Kidney (tissue), 13 donors: ENCODE measurements at regions not wholly inside any gene's neighbourhood (a gene's known extent, or its start where the extent isn't known, plus 50 kb on each side); places are given as distances from the start of the nearest gene placed in this dataset.

Experiments used
- DNase-seq, 5 donors: peaks; one replicate each; pipeline ENCODE4 v3.0.0-alpha.2; 2013 to 2020
- FAIRE-seq: peaks from 2 replicates; lab custom pipeline; 2012; peaks lifted over from hg19 to GRCh38; lab: Jason Lieb, UNC
- H3K27ac ChIP-seq, 2 donors: one replicate each; pipeline ENCODE4 v1.7.0; 2013; ENCODE audit warnings: low read depth in 2 of 2, low read length in 2 of 2, inconsistent platforms in 1 of 2
- H3K27me3 ChIP-seq: one replicate; pipeline ENCODE4 v1.7.1; 2013; ENCODE audit warnings: low read length, inconsistent platforms; ENCODE audit not compliant: control insufficient read depth, insufficient read depth
- H3K36me3 ChIP-seq, 3 donors: one replicate each; pipeline versions ENCODE4 v1.7.0 to v1.7.1; 2013; ENCODE audit warnings: low read length in 3 of 3, control low read depth in 1 of 3, inconsistent platforms in 1 of 3; ENCODE audit not compliant: insufficient read depth in 3 of 3, control insufficient read depth in 2 of 3
- H3K4me1 ChIP-seq, 3 donors: one replicate each; pipeline versions ENCODE4 v1.7.0 to v1.7.1; 2013; ENCODE audit warnings: low read length in 3 of 3, inconsistent platforms in 1 of 3, low read depth in 1 of 3; ENCODE audit not compliant: control insufficient read depth in 2 of 3, insufficient read depth in 2 of 3
- H3K4me3 ChIP-seq, 3 donors: one replicate each; pipeline versions ENCODE4 v1.7.0 to v1.8.1; 2013; ENCODE audit warnings: low read length in 3 of 3, control low read depth in 1 of 3, inconsistent platforms in 1 of 3
- H3K9ac ChIP-seq, 3 donors: one replicate each; pipeline versions ENCODE4 v1.7.0 to v1.7.1; 2013; ENCODE audit warnings: low read length in 3 of 3, control low read depth in 1 of 3, inconsistent platforms in 1 of 3
- H3K9me3 ChIP-seq, 3 donors: one replicate each; pipeline versions ENCODE4 v1.7.0 to v1.7.1; 2013; ENCODE audit warnings: low read length in 3 of 3, control low read depth in 1 of 3, inconsistent platforms in 1 of 3; ENCODE audit not compliant: control insufficient read depth in 2 of 3, insufficient read depth in 1 of 3
- intact Hi-C: fragments of 100-400 bp; cut with DNase I; formaldehyde crosslinking; loops from one replicate; pipeline ENCODE4 v1.11.1; 2022
- TF ChIP-seq, protein P1 (sequence below): IDR thresholded peaks from 3 replicates; pipeline ENCODE4 v1.5.1; 2012; ENCODE audit warnings: mild to moderate bottlenecking, moderate library complexity, borderline replicate concordance; ENCODE audit not compliant: insufficient read depth; ENCODE audit errors: extremely low read depth
- donor health status: control.
- donor health status: control.
- donor health status: control.
- donor health status: control.
- donor health status: control.
- donor health status: DM: yes; HTN: yes; CAD: no.
- donor health status: Normal renal cell carcinoma (clear cell type).

DNA sequence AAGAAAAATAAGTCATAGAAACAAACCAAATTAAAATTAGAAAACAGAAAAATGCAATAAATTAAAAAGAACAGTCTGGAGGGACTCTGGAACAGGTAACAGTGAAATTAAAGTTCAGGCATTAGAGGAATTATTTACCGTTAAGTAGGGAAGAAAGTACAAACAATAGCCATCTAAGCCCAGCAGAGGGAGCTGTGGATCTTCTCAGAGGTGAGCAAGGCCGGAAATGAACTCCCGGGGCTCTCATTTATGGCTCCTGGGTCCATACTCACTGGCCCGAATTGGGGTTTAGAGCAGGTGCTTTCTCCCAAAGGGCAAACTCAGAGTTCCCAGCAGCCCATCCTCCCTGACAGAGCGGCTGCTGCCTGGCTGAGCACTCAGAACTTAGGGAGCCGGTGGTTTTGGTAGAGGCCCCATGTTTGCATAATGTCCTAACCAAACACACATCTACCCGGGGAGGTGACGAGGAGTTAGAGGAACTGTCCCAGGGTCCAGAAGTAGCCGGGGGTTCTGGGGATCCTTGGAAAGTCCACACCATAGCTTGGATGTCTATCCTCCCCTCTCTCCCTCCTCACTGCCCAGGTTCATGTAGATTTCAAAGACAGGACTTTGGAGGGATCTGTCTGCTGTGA lies 87.8 kb upstream of the VPREB1 start:
- Histone ChIP-seq H3K4me3 (no peak overlapping the region), H3K4me1 (peaks cover 0 to 3% (median 0%) of the 10 kb centered on the region in 3 donors), H3K36me3 (no peaks in the 10 kb centered on the region), H3K27me3 (no peaks in the 10 kb centered on the region), H3K9me3 (no peaks in the 10 kb centered on the region), H3K9ac (no peak overlapping the region), H3K27ac (no peak overlapping the region)
- FAIRE-seq = peak; percentile 33
- TF ChIP-seq, protein P1, sequence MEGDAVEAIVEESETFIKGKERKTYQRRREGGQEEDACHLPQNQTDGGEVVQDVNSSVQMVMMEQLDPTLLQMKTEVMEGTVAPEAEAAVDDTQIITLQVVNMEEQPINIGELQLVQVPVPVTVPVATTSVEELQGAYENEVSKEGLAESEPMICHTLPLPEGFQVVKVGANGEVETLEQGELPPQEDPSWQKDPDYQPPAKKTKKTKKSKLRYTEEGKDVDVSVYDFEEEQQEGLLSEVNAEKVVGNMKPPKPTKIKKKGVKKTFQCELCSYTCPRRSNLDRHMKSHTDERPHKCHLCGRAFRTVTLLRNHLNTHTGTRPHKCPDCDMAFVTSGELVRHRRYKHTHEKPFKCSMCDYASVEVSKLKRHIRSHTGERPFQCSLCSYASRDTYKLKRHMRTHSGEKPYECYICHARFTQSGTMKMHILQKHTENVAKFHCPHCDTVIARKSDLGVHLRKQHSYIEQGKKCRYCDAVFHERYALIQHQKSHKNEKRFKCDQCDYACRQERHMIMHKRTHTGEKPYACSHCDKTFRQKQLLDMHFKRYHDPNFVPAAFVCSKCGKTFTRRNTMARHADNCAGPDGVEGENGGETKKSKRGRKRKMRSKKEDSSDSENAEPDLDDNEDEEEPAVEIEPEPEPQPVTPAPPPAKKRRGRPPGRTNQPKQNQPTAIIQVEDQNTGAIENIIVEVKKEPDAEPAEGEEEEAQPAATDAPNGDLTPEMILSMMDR = peak; percentile 63
- DNase-seq = peak in 4 of 5 donors; percentile 70 to 90 (median 80)
- intact Hi-C loops = no loop called here

GRCh38 chr22:22156348-22156715 lies 88.3 kb upstream of the VPREB1 start:
- intact Hi-C loops = no loop called here
- Histone ChIP-seq H3K27ac (no peak overlapping the region), H3K36me3 (no peaks in the 10 kb centered on the region), H3K27me3 (no peaks in the 10 kb centered on the region), H3K4me3 (no peak overlapping the region), H3K9ac (no peak overlapping the region), H3K9me3 (no peaks in the 10 kb centered on the region), H3K4me1 (peaks cover 0 to 3% (median 0%) of the 10 kb centered on the region in 3 donors)
- DNase-seq (no peak), FAIRE-seq (no peak)
- TF ChIP-seq, protein P1 = no peak

GRCh38 chr22:22155607-22156006 lies 89.0 kb upstream of the VPREB1 start:
- Histone ChIP-seq H3K27ac (no peak overlapping the region), H3K9ac (no peak overlapping the region), H3K27me3 (no peaks in the 10 kb centered on the region), H3K4me3 (no peak overlapping the region), H3K4me1 (peaks cover 0 to 3% (median 0%) of the 10 kb centered on the region in 3 donors), H3K36me3 (no peaks in the 10 kb centered on the region), H3K9me3 (no peaks in the 10 kb centered on the region)
- DNase-seq (no peak), FAIRE-seq (no peak)
- intact Hi-C loops = no loop called here
- TF ChIP-seq, protein P1 = no peak

GRCh38 chr22:22155146-22155545 lies 89.4 kb upstream of the VPREB1 start:
- intact Hi-C loops = no loop called here
- TF ChIP-seq, protein P1 = no peak
- FAIRE-seq = no peak

More at GRCh38 chr22:22155146-22155545, 89.4 kb upstream of the VPREB1 start:
- no peak for DNase-seq
- H3K9ac ChIP-seq = no peak overlapping the region
- H3K9me3 ChIP-seq = no peaks in the 10 kb centered on the region
- H3K36me3 ChIP-seq = no peaks in the 10 kb centered on the region
- H3K4me3 ChIP-seq = no peak overlapping the region
- H3K4me1 ChIP-seq = peaks cover 0 to 3% (median 0%) of the 10 kb centered on the region in 3 donors
- no peaks in the 10 kb centered on the region for H3K27me3 ChIP-seq
- no peak overlapping the region for H3K27ac ChIP-seq
